ENCODE measurements at regions not wholly inside any gene's neighbourhood (a gene's known extent, or its start where the extent isn't known, plus 50 kb on each side); places are given as distances from the start of the nearest gene placed in this dataset.

- H3K36me3 Mint-ChIP-seq, result no peaks in the 10 kb centered on the region
- ChIA-PET CTCF (interaction anchor here (0.7 to 1.1 kb wide), 4 partner anchors 57 to 183 kb away, joined by 3 to 8 read pairs (median 4); no protein-coding TSS in a partner anchor), POLR2A (no interaction called here)
- H3K9me3 Mint-ChIP-seq, result no peaks in the 10 kb centered on the region
- H3K27ac Mint-ChIP-seq, result no peak overlapping the region
- no peak overlapping the region for H3K4me3 Mint-ChIP-seq
- ATAC-seq (no peak), DNase-seq (ENCODE audit: low spot score) (no peak)
- no peaks in the 10 kb centered on the region for H3K4me1 Mint-ChIP-seq
- TF ChIP-seq ZNF416 (CRISPR knock-in tag; IDR thresholded peaks at IDR 0.05) (no peak), MAX (CRISPR knock-in tag; IDR thresholded peaks at IDR 0.05) (no peak), ZNF138 (CRISPR knock-in tag; conservative IDR thresholded peaks at IDR 0.05) (no peak), CTCF (IDR thresholded peaks at IDR 0.05) (no peak), RELA (CRISPR knock-in tag; IDR thresholded peaks at IDR 0.05; ENCODE audit: borderline replicate concordance) (no peak), JUN (CRISPR knock-in tag; IDR thresholded peaks at IDR 0.05) (no peak), ATF3 (CRISPR knock-in tag; conservative IDR thresholded peaks at IDR 0.05) (no peak), CBFB (CRISPR knock-in tag; IDR thresholded peaks at IDR 0.05; ENCODE audit: low read depth) (no peak), E2F4 (CRISPR knock-in tag; IDR thresholded peaks at IDR 0.05; ENCODE audit: borderline replicate concordance, low read depth) (no peak), E2F5 (CRISPR knock-in tag; IDR thresholded peaks at IDR 0.05) (no peak), HMGXB4 (CRISPR knock-in tag; IDR thresholded peaks at IDR 0.05) (no peak), TEAD1 (CRISPR knock-in tag; IDR thresholded peaks at IDR 0.05) (no peak)
- H3K27me3 Mint-ChIP-seq (ENCODE audit: low read depth), result no peaks in the 10 kb centered on the region
Observed at GRCh38 chr2:176978921-176979320, 233.7 kb upstream of the HNRNPA3 start.

GRCh38 chr2:176979981-176980710, 232.4 kb upstream of the HNRNPA3 start:
- Mint-ChIP-seq H3K4me3 (no peak overlapping the region), H3K36me3 (no peaks in the 10 kb centered on the region), H3K27ac (no peak overlapping the region), H3K27me3 (ENCODE audit: low read depth) (no peaks in the 10 kb centered on the region), H3K9me3 (no peaks in the 10 kb centered on the region), H3K4me1 (no peaks in the 10 kb centered on the region)
- no peak for ATAC-seq
- CTCF ChIA-PET, result no interaction called here
- no peak for DNase-seq (ENCODE audit: low spot score)
- POLR2A ChIA-PET, result no interaction called here
- TF ChIP-seq ESRRA (CRISPR knock-in tag; IDR thresholded peaks at IDR 0.05; ENCODE audit: borderline replicate concordance), result no peak
- TF ChIP-seq TEAD4 (CRISPR knock-in tag; IDR thresholded peaks at IDR 0.05), result no peak
- TF ChIP-seq OVOL2 (CRISPR knock-in tag; IDR thresholded peaks at IDR 0.05; ENCODE audit: borderline replicate concordance), result no peak
- TF ChIP-seq ERG (CRISPR knock-in tag; IDR thresholded peaks at IDR 0.05), result no peak
- no peak for TF ChIP-seq ATF6 (CRISPR knock-in tag; IDR thresholded peaks at IDR 0.05)
- TF ChIP-seq IRF1 (CRISPR knock-in tag; IDR thresholded peaks at IDR 0.05), result no peak
- TF ChIP-seq ATF3 (CRISPR knock-in tag; conservative IDR thresholded peaks at IDR 0.05), result no peak

Data from WTC11 (cell line).